ENCODE measurements at regions not wholly inside any gene's neighbourhood (a gene's known extent, or its start where the extent isn't known, plus 50 kb on each side); places are given as distances from the start of the nearest gene placed in this dataset.
"Not testable (repeated sequence)": the region's sequence is repeated elsewhere in the genome, so short reads cannot be mapped to it uniquely, and the experiment has no call there.

DNA sequence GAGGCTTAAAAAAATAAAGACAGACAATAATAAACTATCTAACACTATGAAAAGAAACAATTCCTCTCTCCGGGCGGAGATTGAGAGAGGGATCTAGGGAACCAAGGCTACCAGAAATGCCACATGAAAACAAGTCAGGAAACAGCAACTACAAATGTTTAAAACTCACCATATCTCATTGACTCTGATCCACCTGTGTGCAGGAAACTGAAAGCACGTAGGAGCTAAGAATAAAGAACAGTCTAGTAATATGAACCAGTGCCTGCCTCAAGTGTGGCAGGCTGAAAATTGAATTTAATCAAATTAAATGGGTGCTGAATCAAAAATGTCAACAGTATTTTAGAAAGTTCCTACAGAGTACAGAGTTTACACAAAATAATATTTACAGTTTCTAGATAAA lies 1701.0 kb downstream of the SLITRK5 start:
- Mint-ChIP-seq H3K36me3 (ENCODE audit: low read depth) (no peaks in the 10 kb centered on the region), H3K27me3 (ENCODE audit: low read depth) (no peaks in the 10 kb centered on the region), H3K4me1 (ENCODE audit: low read depth) (no peaks in the 10 kb centered on the region), H3K27ac (no peak overlapping the region), H3K9me3 (peaks cover 2% of the 10 kb centered on the region), H3K4me3 (no peak overlapping the region)
- intact Hi-C loops (cut with micrococcal nuclease): no loop called here
- DNase-seq: no peak
- CTCF ChIA-PET: no interaction called here

DNA sequence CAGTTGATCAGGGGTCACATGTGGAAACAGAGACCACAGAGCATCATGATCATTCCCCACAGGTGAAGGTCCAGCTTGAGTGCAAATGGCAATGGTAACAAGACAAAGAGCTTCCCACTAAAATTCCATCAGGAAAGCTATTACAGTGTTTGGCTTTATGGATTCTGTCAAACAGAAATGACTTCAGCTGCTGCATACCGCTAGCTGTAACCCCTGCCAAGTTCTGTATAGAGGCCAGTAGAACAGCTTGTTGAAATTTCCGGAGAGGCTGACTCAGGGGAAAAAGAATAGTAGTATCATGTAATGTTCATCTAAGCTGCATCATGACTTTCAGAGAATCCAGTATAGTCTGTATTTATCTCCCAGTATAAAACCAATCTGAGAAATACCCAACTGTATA lies 1704.7 kb downstream of the SLITRK5 start:
- H3K9me3 Mint-ChIP-seq: peaks cover 5% of the 10 kb centered on the region
- no peak overlapping the region for H3K4me3 Mint-ChIP-seq
- CTCF ChIA-PET: no interaction called here
- intact Hi-C loops (cut with micrococcal nuclease): no loop called here
- H3K27me3 Mint-ChIP-seq (ENCODE audit: low read depth): no peaks in the 10 kb centered on the region
- H3K36me3 Mint-ChIP-seq (ENCODE audit: low read depth): no peaks in the 10 kb centered on the region
- H3K4me1 Mint-ChIP-seq (ENCODE audit: low read depth): no peaks in the 10 kb centered on the region
- DNase-seq: no peak
- H3K27ac Mint-ChIP-seq: no peak overlapping the region

DNA sequence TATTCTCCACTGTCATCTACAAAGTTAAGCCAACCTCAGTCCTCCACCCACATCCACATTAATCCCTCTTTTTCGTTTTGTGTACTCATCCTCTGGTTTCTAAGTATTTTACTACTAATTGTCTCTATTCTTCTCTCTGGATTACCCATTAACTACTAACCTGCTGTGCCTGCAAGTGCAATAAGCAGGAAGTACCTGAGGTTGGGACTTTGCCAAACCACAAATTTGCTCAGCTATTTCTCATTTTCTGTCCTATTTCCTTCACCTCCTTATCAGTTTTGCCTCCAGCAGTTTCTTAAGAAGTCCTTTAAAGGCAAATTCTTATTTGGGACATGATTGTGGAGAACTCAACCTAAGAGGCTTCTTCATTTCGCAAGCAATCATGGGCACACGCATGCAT lies 1708.9 kb downstream of the SLITRK5 start:
- H3K9me3 Mint-ChIP-seq: peaks cover 7% of the 10 kb centered on the region
- no peak overlapping the region for H3K4me3 Mint-ChIP-seq
- H3K36me3 Mint-ChIP-seq (ENCODE audit: low read depth): no peaks in the 10 kb centered on the region
- CTCF ChIA-PET: no interaction called here
- DNase-seq: no peak
- no peaks in the 10 kb centered on the region for H3K4me1 Mint-ChIP-seq (ENCODE audit: low read depth)
- H3K27ac Mint-ChIP-seq: no peak overlapping the region
- H3K27me3 Mint-ChIP-seq (ENCODE audit: low read depth): no peaks in the 10 kb centered on the region
- intact Hi-C loops (cut with micrococcal nuclease): no loop called here

DNA sequence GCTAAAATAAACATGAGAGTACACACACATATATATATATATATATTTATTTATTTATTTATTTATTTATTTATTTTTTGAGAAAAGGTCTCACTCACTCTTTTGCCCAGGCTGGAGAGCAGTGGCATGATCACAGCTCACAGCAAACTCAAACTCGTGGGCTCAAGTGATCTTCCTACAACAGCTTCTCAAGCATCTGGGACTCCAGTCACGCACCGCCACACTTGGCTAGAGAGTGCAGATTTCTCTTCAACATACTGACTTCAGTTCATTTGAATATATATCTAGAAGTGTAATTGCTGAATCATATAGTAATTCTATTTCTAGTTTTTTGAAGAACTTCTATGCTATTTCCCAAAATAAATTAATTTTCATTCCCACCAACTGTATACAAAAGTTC lies 1711.8 kb downstream of the SLITRK5 start:
- Mint-ChIP-seq H3K9me3 (peaks cover 4% of the 10 kb centered on the region), H3K27me3 (ENCODE audit: low read depth) (no peaks in the 10 kb centered on the region), H3K27ac (no peak overlapping the region), H3K36me3 (ENCODE audit: low read depth) (no peaks in the 10 kb centered on the region), H3K4me1 (ENCODE audit: low read depth) (no peaks in the 10 kb centered on the region), H3K4me3 (no peak overlapping the region)
- no peak for DNase-seq
- intact Hi-C loops (cut with micrococcal nuclease): no loop called here
- CTCF ChIA-PET: no interaction called here

DNA sequence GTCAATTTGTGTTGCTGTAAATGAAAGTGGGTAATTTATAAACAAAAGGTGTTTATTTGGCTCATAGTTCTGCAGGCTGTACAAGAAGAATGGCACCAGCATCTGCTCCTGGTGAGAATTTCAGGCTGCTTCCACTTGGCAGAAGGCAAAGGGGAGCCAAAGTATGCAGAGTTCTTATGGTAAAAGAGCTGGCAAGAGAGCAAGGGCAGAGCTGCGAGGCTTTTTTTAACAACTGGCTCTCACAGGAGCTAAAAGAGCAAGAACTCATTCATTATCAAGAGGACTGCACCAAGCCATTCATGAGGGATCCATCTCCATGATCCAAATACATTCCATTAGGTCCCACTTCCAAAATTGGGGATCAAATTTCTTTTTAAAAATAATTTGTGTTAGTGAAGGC lies 1712.7 kb downstream of the SLITRK5 start:
- Mint-ChIP-seq H3K27me3 (ENCODE audit: low read depth) (no peaks in the 10 kb centered on the region), H3K4me1 (ENCODE audit: low read depth) (no peaks in the 10 kb centered on the region), H3K4me3 (no peak overlapping the region), H3K9me3 (peaks cover 6% of the 10 kb centered on the region), H3K36me3 (ENCODE audit: low read depth) (no peaks in the 10 kb centered on the region), H3K27ac (no peak overlapping the region)
- DNase-seq: no peak
- intact Hi-C loops (cut with micrococcal nuclease): no loop called here
- CTCF ChIA-PET: no interaction called here

DNA sequence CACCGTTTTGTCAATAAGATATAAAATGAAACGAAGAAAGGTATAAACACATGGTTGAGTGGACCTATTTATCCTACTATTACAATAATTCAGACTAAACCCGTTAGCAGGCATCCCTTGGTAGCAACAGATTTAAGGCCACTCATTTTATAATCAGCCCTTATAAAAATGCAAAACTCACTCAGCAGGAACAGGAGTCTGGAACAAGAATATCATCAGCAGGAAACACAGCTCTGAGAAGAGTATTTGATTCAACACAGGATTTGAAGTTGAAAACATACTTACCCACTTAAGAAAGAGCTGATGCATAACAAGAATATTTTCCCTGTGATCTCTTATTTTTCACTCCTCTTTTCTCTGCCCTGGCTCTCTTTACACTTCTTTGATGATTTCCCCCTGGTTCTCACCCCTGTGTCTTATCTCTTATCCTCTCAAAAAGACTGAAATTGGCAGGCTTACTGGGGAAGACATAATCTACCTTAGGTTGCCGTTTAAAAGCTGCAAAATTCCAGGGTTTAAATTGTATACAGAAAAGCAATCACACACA lies 1722.7 kb downstream of the SLITRK5 start:
- H3K4me3 Mint-ChIP-seq: no peak overlapping the region
- no peaks in the 10 kb centered on the region for H3K4me1 Mint-ChIP-seq (ENCODE audit: low read depth)
- peaks cover 9% of the 10 kb centered on the region for H3K9me3 Mint-ChIP-seq
- intact Hi-C loops (cut with micrococcal nuclease): no loop called here
- H3K27me3 Mint-ChIP-seq (ENCODE audit: low read depth): no peaks in the 10 kb centered on the region
- no peak overlapping the region for H3K27ac Mint-ChIP-seq
- CTCF ChIA-PET: no interaction called here
- DNase-seq: no peak
- H3K36me3 Mint-ChIP-seq (ENCODE audit: low read depth): no peaks in the 10 kb centered on the region

DNA sequence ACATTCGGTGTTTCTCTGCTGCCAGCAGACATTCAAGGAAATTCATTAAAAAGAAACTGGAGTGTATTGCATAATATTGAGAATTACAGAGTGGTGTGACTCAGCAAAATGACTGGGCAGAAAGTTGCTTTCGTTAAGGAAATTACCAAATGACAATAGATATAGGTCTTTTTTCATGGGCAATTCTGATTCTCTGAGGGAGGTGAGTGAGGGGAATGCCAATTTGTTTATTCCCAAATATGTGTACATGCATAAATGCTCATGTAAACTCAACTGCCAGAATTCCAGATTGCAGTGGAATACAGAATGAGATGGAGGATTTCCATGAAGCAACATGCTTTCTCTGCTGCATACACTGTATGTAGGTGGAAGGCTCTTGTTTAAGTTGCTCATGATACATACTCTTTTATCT lies 1730.1 kb downstream of the SLITRK5 start:
- Mint-ChIP-seq H3K9me3 (peaks cover 8% of the 10 kb centered on the region), H3K27me3 (ENCODE audit: low read depth) (no peaks in the 10 kb centered on the region), H3K4me3 (no peak overlapping the region), H3K36me3 (ENCODE audit: low read depth) (no peaks in the 10 kb centered on the region), H3K27ac (no peak overlapping the region), H3K4me1 (ENCODE audit: low read depth) (no peaks in the 10 kb centered on the region)
- CTCF ChIA-PET: no interaction called here
- intact Hi-C loops (cut with micrococcal nuclease): no loop called here
- no peak for DNase-seq

DNA sequence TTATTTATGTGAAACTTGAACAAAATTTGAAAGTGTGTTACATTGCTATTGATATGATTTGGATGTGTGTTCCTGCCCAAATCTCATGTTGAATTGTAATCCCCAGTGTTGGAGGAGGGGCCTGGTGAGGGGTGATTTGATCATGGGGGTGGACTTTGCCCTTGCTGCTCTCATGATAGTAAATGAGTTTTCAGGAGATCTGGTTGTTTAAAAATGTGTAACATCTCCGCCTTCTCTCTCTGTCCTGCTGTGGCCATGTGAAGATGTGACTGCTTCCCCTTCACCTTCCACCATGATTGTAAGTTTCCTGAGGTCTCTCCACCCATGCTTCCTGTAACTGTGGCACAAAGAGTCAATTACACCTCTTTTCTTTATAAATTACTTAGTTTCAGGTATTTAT lies 1731.0 kb downstream of the SLITRK5 start:
- CTCF ChIA-PET: no interaction called here
- H3K4me1 Mint-ChIP-seq (ENCODE audit: low read depth): no peaks in the 10 kb centered on the region
- intact Hi-C loops (cut with micrococcal nuclease): no loop called here
- peaks cover 8% of the 10 kb centered on the region for H3K9me3 Mint-ChIP-seq
- H3K27ac Mint-ChIP-seq: no peak overlapping the region
- no peaks in the 10 kb centered on the region for H3K27me3 Mint-ChIP-seq (ENCODE audit: low read depth)
- no peak for DNase-seq
- no peak overlapping the region for H3K4me3 Mint-ChIP-seq
- H3K36me3 Mint-ChIP-seq (ENCODE audit: low read depth): no peaks in the 10 kb centered on the region

DNA sequence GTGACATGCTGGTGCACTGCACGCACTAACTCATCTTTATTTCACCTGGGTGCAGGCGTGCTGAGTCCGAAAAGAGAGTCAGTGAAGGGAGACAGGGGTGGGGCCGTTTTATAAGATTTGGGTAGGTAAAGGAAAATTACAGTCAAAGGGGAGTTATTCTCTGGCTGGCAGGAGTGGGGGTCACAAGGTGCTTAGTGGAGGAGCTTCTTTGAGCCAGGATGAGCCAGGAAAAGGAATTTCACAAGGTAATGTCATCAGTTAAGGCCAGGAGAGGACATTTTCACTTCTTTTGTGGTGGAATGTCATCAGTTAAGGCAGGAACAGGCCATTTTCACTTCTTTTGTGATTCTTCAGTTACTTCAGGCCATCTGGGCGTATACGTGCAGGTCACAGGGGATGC lies 1734.9 kb downstream of the SLITRK5 start:
- H3K4me3 Mint-ChIP-seq; DNase-seq; H3K4me1 Mint-ChIP-seq (ENCODE audit: low read depth); H3K27me3 Mint-ChIP-seq (ENCODE audit: low read depth); H3K27ac Mint-ChIP-seq; intact Hi-C loops (cut with micrococcal nuclease); H3K36me3 Mint-ChIP-seq (ENCODE audit: low read depth); H3K9me3 Mint-ChIP-seq; CTCF ChIA-PET: not testable (repeated sequence)

DNA sequence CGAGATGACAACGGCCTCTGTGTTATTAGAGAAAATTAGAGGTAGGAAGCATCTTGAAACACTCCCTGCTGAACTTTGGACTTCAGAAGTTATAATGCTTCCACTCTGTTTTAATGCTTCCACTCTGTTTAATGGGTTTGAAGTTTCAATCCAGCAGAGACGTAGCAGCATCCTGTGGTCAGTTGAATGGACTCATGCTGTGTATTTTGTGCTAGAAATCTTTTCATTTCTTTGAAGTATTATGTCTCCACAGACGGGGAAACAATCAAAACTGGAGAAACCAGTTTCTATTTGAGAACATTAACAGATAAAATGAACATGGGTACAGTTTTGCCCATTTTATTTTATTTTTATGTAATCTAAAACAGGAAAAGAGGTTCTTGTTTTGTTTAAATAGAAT lies 1736.2 kb downstream of the SLITRK5 start:
- Mint-ChIP-seq H3K4me1 (ENCODE audit: low read depth) (no peaks in the 10 kb centered on the region), H3K9me3 (peaks cover 3% of the 10 kb centered on the region), H3K27me3 (ENCODE audit: low read depth) (no peaks in the 10 kb centered on the region), H3K4me3 (no peak overlapping the region), H3K36me3 (ENCODE audit: low read depth) (no peaks in the 10 kb centered on the region), H3K27ac (no peak overlapping the region)
- no peak for DNase-seq
- CTCF ChIA-PET: no interaction called here
- intact Hi-C loops (cut with micrococcal nuclease): no loop called here

DNA sequence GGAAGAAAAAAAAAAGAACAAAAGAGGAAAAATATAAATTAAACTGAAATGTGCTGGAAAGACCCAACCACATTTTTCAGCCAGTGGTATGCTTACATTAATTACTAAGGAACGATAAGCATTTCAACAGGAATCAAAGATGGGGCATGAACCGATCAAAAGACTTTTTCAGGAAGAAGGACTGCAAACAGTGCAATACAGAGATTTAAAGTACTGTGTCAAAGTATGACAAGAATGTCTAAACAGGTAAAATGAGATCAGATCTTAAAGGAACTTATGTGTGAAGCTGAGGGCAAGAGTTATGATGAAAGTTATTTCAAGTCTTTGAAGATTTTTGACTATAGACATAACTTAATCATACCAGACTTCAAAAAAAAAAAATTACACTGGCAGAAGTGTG lies 1761.8 kb downstream of the SLITRK5 start:
- DNase-seq: no peak
- H3K27ac Mint-ChIP-seq: no peak overlapping the region
- CTCF ChIA-PET: no interaction called here
- no peaks in the 10 kb centered on the region for H3K27me3 Mint-ChIP-seq (ENCODE audit: low read depth)
- no peaks in the 10 kb centered on the region for H3K4me1 Mint-ChIP-seq (ENCODE audit: low read depth)
- no peak overlapping the region for H3K4me3 Mint-ChIP-seq
- H3K9me3 Mint-ChIP-seq: peaks cover 6% of the 10 kb centered on the region
- H3K36me3 Mint-ChIP-seq (ENCODE audit: low read depth): no peaks in the 10 kb centered on the region
- intact Hi-C loops (cut with micrococcal nuclease): no loop called here

DNA sequence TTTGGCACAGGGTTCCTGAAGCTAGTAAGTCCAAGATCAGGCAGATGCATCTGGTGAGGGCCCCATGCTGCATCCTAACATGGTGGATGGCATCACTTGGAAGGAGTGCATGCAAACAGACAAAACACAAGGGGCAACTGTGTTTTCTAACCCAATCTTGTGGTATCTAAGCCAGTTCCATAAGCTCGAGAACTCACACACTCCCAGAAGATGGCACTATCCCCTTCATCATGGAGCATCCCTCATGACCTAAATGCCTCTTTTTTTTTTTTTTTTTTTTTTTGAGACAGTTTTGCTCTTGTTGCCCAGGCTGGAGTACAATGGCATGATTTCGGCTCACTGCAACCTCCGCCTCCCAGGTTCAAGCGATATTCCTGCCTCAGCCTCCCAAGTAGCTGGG lies 1763.5 kb downstream of the SLITRK5 start:
- H3K9me3 Mint-ChIP-seq; H3K27ac Mint-ChIP-seq; intact Hi-C loops (cut with micrococcal nuclease); CTCF ChIA-PET; H3K4me3 Mint-ChIP-seq; DNase-seq; H3K27me3 Mint-ChIP-seq (ENCODE audit: low read depth); H3K36me3 Mint-ChIP-seq (ENCODE audit: low read depth); H3K4me1 Mint-ChIP-seq (ENCODE audit: low read depth): not testable (repeated sequence)

DNA sequence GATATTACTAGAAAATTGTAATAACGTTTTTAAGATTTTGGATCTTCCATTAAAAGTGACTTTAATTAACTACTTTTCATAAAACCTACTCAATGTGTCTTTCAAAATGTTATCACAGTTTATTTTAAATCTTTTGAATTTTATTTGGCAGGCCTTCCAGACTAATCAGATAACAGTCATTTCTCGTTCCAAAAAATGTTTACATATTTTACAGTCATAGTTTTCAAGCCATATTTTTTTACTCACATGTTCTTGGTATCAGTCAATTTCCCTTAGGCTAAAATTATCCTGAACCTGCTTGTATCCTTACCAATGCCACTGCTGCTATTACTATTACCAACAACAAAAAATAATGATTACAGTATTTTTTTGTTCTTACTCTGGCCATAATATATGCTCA lies 1783.5 kb downstream of the SLITRK5 start:
- CTCF ChIA-PET: no interaction called here
- H3K36me3 Mint-ChIP-seq (ENCODE audit: low read depth): no peaks in the 10 kb centered on the region
- no peak overlapping the region for H3K27ac Mint-ChIP-seq
- no peak overlapping the region for H3K4me3 Mint-ChIP-seq
- no peaks in the 10 kb centered on the region for H3K4me1 Mint-ChIP-seq (ENCODE audit: low read depth)
- H3K27me3 Mint-ChIP-seq (ENCODE audit: low read depth): no peaks in the 10 kb centered on the region
- intact Hi-C loops (cut with micrococcal nuclease): no loop called here
- H3K9me3 Mint-ChIP-seq: peaks cover 2% of the 10 kb centered on the region
- DNase-seq: no peak

DNA sequence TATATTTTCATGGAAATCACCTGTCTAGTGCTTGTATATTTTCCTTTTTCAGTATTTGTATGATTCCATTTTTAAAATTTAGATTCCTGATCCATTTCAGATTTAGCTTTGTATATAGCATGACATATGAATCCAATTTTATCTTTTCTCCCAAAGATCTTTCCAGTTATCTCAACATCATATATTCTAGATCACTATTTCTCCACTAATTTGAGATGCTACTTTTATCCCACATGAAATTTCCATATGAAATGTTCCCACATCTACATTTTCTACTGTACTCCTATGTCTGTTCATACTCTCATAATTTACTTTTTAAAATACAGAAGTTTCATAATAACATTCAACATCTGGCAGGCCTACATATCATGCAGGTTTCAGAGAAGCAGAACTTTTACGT lies 1784.1 kb downstream of the SLITRK5 start:
- intact Hi-C loops (cut with micrococcal nuclease): no loop called here
- H3K36me3 Mint-ChIP-seq (ENCODE audit: low read depth): no peaks in the 10 kb centered on the region
- peaks cover 2% of the 10 kb centered on the region for H3K9me3 Mint-ChIP-seq
- H3K4me1 Mint-ChIP-seq (ENCODE audit: low read depth): no peaks in the 10 kb centered on the region
- no peak overlapping the region for H3K4me3 Mint-ChIP-seq
- CTCF ChIA-PET: no interaction called here
- no peak for DNase-seq
- no peaks in the 10 kb centered on the region for H3K27me3 Mint-ChIP-seq (ENCODE audit: low read depth)
- H3K27ac Mint-ChIP-seq: no peak overlapping the region

All from activated naive CD4-positive, alpha-beta T cell treated with anti-CD3 and anti-CD28 coated beads for 36 hours (primary cell).